Cardiac septum (tissue), 1 donor: ENCODE measurements at regions not wholly inside any gene's neighbourhood (a gene's known extent, or its start where the extent isn't known, plus 50 kb on each side); places are given as distances from the start of the nearest gene placed in this dataset.
"Not testable (repeated sequence)": the region's sequence is repeated elsewhere in the genome, so short reads cannot be mapped to it uniquely, and the experiment has no call there.

ENCODE experiments used
- DNase-seq: peaks from one replicate; pipeline ENCODE4 v3.0.0-alpha.2; 2020; ENCODE audit warnings: low spot score
- intact Hi-C: fragments of 100-400 bp; cut with DNase I; formaldehyde crosslinking; loops from one replicate; pipeline ENCODE4 v1.14.0; 2022
- donor health status: DM: no; HTN: no; CAD: no.

DNA sequence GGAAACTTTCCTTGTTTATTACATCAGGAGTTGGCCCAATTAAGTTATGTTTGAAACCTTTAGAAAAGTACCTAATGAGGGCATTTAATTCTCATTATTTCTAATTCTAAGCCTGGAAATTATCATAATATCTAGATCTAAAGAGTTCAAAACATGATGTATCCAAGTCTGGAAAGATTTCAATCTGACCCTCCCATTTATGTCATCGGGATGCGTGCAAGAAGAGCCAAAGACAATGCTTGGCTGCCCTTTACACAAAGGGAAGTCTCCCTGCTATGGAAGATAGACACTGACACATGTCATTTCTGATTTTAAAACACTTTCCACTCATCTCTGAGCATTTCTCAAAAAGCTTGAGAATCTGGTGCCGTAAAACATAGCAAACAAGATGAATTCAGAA is 222.4 kb downstream of the ANTXR2 start:
- DNase-seq, result no peak
- intact Hi-C loops, result no loop called here

DNA sequence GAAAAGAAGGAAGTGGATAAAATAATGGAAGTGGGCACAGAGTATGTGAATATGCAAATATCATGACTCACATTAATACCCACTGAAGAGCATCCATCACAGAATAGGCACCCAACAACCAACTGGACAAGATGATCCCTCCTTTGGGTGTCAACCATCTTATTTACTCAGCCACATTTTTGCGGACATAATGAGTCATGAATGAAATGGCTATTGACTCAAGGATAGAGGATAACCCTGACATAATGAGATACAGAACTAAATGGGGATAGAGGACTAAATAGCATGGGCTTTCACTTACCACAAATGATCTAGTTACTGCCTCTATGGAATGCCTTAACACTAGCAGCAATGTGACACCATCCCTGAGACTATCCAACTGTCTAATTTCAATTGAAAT is 224.7 kb downstream of the ANTXR2 start:
- intact Hi-C loops, result no loop called here
- DNase-seq, result no peak

DNA sequence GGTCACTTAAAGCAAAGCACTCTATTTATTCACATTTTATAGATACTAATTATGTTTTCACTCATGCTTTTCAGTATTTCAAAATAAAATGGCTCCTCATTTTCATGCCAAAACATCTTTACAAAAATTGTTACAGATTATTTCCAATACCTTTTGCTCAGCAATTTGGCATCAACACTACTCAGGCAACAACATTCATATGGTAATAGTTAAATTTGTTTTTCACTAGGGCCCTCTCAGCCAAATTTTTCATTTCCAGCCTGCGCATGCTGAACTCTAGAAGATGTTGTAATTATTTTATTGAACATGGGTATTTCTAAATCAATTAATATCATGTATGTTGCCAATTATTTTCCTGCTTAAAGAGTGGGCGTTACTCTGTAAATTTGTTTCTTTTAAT is 225.6 kb downstream of the ANTXR2 start:
- no peak for DNase-seq
- intact Hi-C loops, result no loop called here

DNA sequence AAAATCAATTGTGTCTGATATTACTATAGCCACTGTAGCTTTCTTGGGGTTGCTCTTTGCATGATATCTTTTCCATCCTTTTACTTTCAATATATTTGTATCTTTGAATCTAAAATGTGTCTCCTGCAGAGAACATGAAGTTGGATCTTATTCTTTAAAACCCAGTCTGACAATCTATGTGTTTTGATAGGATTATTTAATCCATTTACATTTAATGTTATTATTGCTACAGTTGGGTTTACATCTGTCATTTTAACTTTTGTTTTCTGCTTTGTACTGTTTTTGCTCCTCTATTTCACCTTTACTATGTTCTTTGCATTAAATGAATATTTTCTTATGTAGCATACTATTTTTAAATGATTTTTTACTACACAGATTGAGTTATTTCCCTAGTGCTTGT is 230.9 kb downstream of the ANTXR2 start:
- DNase-seq, result no peak
- intact Hi-C loops, result no loop called here

DNA sequence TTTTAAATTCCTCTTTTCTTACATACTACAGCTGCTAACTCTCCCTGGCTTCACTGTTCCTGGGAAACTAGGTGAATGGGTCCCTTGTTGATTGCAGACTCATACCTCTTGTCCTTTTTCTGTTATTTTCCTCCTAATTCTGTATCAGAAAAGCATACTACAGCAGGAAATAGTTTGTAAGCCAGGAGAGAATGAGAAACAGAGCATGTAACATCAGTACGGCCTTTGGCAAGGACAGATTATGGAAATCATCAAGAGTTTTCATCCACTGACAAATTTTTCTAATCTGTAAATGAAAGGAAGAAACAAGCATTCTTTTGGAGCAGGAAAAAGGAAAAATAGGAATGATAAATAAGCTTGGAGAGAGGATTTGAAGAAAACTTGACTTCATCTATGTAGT is 239.2 kb downstream of the ANTXR2 start:
- DNase-seq, result no peak
- intact Hi-C loops, result no loop called here

DNA sequence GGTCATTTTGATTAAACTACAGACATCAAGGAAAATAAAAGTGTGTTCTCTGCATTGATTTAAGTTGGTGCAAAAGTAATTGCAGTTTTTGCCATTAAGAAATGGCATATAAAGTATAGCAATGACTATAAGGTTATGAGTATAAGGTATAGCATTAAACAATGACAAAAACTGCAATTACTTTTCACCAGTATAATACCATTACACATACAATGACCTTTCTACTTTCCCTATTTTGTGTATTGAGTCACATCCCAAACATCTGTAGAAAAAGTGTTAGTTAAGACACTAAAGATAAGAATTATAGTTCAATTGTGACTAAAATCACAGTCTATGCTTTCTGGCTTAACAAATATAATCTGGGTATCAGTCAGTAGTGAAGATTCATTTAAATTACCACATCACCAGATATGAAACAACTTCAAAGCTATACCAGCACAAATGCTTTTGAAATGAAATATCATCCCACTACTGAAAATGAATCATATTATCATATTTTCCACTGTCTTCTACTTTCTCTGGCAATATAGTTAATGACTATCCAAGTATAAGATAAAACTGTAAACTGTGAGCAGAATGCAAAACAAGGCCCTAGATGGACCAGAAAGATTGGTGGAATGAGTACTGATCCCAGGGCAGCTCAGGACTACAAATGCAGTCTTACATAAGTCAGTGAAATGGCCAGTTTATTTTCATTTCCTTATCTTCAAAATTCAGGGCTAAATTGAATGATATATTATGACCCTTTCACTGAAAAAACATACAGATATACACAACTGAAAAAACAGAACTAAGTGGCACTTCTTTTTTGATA is 241.1 kb downstream of the ANTXR2 start:
- DNase-seq, result no peak
- intact Hi-C loops, result no loop called here

DNA sequence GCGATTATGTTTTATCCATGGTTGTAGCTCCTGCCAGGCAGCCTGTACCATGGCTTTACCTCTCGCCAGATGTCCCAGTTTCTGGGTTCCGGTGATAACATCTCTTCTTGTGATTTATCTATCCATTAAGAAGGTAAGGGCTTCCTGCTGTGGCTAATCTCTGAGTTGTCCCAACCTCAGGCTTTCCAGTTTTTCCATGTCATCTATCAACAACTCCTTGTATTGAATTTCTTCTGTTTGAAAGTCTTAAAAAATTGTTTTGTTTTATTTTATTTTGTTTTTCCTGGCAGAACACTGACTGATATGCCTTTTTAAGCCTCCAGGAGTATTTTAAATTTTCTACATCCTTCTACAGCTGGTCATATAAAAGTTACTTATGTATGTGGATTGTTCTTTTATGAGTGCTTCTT is 241.9 kb downstream of the ANTXR2 start:
- no peak for DNase-seq
- intact Hi-C loops, result no loop called here

DNA sequence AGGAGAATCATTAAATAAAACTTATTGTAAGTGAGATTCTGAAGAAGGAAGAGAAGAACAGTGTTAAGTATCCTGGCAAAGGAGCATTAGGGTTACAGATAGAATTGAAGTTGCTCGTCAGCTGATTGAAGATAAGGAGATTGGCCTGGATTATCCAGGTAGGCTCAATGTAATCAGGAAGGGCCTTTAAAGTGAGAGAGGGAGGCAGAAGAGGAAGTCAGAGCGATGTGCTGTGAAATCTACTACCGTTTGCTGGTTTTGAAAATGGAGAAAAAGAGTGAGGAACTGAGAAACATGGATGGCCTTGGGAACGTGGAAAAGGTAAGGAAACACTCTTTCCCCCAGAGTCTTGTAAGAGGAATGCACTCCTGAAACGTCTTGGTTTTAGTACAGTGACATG is 245.7 kb downstream of the ANTXR2 start:
- DNase-seq, result no peak
- intact Hi-C loops, result no loop called here

DNA sequence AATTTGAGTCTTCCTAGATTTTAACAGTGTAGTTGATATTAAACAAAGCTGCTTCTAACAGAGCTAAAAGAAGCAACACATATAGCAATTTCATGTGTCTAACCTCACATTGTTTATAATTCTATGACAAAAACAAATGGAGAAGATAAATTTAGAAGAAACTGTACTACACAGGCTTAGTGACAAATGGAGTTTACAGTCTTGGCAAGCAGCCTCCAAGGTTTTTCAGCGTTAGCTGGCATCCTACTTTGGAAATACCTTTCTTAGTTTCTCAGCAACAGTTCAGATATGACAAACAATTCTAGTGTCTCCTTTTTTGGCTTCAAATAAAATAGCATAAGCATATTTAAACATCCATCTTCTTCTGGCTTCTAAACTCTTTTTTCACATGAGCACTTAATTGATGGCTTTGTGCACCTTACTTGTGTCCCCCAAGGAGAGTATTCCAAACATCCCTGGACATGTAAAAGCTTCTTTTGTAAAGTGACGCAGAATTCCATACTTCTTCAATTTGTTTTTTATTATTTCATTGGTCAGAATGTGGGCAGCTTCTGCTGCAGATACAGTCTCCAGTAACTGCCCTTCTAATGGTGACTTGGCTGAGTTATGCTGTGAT is 249.8 kb downstream of the ANTXR2 start:
- DNase-seq, result no peak
- intact Hi-C loops, result no loop called here

DNA sequence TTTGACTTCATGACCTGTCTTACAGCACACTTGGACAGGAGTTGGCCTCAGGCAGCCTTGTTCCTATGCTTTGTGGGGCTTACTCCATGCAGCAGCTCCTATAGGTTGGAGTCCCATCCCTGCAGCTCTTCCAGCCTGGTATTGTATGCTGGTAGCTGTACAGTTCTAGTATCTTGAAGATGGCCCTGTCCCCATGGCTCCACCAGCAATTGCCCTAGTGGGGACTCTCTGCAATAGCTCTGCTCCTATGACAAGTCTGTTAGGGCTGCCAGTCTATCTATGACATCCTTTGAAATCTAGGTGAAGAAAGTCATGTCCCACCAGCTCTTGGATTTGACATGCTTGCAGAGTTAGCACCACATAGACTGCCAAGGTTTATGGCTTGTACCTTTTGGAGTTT is 252.6 kb downstream of the ANTXR2 start:
- intact Hi-C loops, result no loop called here
- no peak for DNase-seq

DNA sequence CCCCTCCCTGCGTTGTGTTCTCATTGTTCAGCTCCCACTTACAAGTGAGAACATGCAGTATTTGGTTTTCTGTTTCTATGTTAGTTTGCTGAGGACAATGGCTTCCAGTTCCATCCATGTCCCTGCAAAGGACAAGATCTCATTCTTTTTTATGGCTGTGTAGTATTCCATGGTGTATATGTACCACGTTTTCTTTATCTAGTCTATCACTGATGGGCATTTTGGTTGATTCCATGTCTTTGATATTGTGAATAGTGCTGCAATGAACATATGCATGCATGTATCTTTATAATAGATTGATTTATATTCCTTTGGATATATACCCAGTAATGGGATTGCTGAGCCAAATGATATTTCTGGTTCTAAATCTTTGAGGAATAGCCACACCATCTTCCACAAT is 265.1 kb downstream of the ANTXR2 start:
- DNase-seq, intact Hi-C loops: not testable (repeated sequence)

DNA sequence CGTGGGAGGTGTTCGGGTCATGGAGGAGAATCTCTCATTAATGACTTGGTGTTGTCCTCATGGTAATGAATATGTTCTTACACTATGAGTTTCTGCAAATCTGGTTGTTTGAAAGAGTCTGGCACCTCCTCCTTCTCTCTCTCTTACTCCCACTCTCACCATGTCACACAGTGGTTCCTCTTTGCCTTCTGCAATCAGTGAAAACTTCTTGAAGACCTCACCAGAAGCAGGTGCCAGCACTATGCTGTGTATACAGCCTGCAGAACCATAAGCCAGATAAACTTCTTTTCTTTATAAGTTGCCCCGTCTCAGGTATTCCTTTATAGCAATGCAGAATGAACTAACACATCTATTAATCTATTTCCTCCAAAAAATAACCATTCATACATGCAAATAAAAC is 275.0 kb downstream of the ANTXR2 start:
- DNase-seq, result no peak
- intact Hi-C loops, result no loop called here

DNA sequence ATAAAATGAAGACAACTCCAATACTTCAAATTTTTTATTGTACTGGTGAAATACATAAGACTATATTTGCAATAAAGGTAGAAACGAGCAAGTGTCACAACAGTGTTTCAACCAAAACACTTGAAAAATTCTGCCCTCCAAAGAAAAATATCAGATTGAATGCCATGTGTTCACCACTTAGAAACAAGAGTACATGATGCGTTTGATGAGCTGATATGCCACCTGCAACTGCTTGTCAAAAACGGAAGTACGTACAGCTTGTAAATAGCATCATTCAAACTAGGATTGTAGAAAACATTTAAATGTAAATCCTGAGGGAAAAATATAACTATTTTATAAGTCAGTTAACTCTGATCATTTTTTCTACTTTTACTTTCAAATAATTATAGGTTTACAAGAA is 276.1 kb downstream of the ANTXR2 start:
- intact Hi-C loops, result no loop called here
- DNase-seq, result no peak

DNA sequence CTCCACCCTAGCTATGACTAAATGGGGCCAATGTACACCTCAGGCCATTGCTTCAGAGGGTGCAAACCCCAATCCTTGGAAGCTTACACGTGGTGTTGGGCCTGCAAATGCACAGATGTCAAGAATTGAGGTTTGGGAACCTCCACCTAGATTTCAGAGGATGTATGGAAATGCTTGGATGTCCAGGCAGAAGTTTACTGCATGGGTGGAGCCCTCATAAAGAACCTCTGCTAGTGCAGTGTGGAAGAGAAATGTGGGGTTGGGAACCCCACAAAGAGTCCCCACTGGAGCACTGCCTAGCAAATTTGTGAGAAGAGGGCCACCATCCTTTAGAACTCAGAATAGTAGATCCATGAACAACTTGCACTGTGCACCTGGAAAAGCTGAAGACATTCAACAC is 284.1 kb downstream of the ANTXR2 start:
- no peak for DNase-seq
- intact Hi-C loops, result no loop called here

DNA sequence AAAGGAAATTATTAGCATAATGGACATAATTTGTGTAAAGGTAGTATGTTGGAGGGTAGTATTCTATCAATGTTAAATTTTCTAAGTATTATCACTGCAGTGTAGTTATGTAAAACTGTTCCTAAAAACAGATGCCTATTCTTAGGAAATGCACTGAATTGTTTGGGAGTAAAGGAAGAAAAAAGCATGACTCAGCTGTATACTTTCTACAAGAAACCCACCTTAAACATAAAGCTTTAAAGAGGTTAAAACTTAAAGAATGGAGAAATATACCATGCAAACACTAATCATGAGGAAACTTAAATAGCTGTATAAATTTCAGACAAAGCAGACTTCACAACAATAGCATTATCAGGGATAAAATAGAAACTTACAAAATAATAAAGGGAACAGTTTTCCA is 292.9 kb downstream of the ANTXR2 start:
- no peak for DNase-seq
- intact Hi-C loops, result no loop called here

DNA sequence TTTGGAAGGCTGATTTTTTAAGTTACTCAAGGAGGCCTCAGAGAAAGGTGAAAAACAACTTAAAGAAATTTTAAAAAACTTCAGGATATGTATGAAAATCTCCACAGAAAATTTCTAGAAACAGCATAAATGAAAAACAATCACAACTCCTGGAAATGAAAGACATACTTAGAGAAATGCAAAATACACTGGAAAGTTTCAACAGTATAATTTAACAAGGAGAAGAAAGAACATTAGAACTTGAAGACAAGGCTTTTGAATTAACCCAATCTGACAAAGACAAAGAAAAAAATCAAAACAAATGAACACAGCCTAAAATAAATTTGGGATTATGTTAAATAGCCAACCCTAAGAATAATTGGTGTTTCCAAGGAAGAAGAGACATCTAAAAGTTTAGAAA is 300.5 kb downstream of the ANTXR2 start:
- DNase-seq, result no peak
- intact Hi-C loops, result no loop called here

DNA sequence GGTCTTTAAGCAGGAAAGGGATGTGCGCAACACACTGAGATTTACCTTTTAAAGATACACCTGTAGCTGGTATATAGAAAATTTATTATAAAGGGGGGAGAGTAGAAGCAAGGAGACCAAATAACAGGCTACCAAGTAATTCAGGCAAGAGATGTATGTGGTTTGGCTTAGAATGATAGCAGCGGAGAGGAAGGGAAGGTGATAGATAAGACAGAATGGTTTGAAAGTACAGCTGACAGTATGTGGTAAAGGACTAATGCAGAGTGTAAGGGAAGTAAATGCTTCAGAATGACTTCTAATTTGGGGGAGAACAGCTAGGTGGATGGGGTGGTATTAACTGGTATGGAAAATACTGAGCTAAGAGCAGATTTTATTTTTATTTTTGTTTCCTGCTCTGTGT is 308.9 kb downstream of the ANTXR2 start:
- intact Hi-C loops, result no loop called here
- no peak for DNase-seq

DNA sequence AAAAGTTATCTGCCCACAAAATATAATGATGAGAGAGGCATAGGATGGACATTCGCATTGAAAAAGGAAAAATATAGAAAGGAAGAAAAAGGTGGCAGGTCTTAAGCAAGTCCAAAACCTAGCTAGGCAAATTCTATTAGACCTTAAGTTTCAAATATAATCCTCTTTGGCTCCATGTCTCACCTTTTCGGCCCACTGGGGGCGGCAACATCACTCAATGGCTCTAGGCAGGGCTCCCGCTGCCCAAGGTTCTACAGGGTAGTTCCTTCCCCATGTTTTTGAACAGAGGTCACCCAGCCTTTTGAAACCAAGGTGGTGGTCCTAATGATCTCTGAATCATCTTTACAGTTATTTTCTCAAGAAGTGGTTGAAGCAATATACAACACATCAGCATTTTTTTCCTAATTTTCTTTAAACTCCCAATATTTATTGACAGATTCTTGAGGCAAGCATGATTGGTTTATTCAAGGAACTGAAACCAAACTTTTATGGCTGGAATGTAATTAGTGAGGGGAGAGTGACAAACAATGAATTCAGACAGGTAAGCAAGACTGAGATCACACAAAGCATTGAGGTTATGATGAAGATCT is 309.4 kb downstream of the ANTXR2 start:
- intact Hi-C loops, result no loop called here
- no peak for DNase-seq

DNA sequence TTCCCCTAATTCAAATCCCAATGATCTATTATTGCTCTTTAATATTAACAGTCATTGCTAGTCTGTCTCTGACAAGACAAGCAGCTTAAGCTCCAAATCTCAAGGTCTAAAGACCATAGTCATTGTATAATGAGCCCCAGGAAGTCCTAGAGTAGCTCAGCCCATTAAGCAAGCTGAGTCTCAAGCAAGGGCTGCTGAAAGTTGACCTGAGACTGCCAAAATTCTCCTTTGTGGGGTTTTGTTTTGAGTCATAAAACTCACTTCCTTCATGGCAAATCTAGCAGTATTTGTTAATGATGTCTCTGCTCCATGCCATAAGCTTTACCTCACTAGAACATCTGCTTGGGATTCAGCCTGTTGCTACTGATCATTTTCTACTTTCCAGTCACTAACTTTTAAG is 313.2 kb downstream of the ANTXR2 start:
- DNase-seq, result no peak
- intact Hi-C loops, result no loop called here

DNA sequence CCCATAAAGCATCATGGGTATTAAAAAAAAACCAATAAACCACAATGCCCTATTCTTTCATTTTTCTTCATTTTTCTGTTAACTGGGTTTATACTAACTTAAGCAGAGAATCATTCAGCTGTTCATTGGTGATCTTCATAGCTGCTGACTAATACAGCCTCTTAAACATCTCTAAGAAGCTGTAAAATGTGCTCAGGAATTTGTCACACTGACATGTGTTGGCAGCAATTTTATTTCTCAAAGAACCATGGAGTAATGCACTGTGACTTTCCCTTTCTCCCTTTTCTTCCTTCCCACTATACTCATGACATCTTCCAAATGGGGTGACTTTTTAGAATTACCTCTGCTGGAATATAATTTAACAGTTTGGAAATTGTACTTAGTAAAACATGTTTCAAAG is 315.4 kb downstream of the ANTXR2 start:
- intact Hi-C loops, result no loop called here
- no peak for DNase-seq

DNA sequence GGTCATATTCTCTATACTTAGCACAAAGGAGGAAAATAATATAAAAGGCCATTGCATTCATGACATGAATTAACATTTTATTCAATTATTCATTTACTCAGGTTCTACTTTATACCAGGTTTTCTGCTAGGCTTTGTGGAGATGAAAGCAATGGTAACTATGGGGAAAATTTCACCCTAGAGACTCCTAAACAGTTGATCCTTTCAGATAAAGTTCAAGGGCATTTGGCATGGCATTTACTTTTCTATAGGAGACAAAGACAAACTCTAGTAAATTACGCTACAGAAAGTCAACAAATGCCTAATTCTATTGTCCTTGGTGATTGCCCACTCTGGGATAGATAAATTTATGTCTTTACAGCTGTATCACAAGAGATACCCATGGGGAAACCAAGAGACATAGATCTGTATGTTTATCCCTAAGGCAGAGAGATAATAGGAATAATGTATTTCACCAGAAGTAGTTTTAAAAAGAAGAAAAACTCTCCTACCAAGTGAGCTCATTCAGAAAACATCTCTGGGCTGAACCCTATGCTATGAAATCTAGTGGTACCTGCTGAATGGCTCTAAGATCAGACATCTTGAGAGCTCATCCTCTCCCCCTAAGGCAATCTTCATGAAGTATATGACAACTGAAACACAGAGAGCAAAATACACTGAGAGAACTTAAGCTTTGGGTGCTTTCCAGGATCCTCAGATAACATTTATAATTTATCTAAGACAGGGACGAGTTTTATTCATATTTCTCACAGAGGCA is 316.7 kb downstream of the ANTXR2 start:
- no peak for DNase-seq
- intact Hi-C loops, result no loop called here
